ENCODE measurements at regions not wholly inside any gene's neighbourhood (a gene's known extent, or its start where the extent isn't known, plus 50 kb on each side); places are given as distances from the start of the nearest gene placed in this dataset.

DNA sequence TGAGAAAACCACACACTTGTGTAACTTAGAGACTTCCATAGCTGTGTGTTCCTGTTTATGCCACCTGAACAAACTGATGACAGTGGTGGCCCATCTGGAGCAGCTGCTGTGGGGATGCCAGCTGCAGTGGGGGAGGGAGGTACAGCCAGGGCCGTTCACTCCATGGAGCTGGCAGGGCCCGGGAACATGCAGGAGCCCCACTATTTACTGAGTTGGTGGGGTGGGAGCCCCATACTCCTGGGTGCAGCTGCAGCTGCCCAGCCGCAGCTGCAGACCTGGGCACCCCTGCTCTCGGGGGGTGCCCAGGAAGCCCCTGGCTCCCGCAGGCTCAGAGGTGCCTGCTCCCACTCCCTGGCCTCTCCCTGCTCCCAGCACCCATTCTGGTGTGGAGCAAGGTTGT, 398.6 kb upstream of the RASGEF1B start:
- no peak overlapping the region for H3K4me3 ChIP-seq (ENCODE audit: low read depth, low read length)
- in situ Hi-C loops (cut with HindIII; ENCODE audit: low sequenced_read_pairs), result no loop called here
- TF ChIP-seq, protein P1, sequence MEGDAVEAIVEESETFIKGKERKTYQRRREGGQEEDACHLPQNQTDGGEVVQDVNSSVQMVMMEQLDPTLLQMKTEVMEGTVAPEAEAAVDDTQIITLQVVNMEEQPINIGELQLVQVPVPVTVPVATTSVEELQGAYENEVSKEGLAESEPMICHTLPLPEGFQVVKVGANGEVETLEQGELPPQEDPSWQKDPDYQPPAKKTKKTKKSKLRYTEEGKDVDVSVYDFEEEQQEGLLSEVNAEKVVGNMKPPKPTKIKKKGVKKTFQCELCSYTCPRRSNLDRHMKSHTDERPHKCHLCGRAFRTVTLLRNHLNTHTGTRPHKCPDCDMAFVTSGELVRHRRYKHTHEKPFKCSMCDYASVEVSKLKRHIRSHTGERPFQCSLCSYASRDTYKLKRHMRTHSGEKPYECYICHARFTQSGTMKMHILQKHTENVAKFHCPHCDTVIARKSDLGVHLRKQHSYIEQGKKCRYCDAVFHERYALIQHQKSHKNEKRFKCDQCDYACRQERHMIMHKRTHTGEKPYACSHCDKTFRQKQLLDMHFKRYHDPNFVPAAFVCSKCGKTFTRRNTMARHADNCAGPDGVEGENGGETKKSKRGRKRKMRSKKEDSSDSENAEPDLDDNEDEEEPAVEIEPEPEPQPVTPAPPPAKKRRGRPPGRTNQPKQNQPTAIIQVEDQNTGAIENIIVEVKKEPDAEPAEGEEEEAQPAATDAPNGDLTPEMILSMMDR (IDR thresholded peaks at IDR 0.05; ENCODE audit: low read depth, low read length, missing control alignments), result no peak
- DNase-seq (ENCODE audit: low read depth), result no peak

DNA sequence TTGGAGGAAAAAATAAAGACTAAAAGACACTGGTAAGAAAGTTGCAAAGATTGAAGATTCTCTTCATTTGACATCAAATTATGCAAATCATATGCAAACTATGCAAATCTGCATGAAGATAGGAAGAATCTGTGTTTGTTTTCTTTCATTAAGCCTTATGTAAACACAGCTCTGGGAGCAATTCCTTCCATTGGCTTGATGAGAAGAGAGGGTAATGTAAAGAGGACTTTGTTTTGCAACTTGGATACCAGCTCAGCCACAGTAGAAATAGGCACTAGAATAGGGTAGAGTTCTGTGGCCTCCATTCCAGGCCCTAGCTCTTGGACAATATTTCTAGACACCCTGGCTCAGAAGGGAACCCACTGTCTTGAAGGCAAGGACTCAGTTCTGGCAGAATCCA, 388.4 kb upstream of the RASGEF1B start:
- in situ Hi-C loops (cut with HindIII; ENCODE audit: low sequenced_read_pairs), result no loop called here
- TF ChIP-seq, protein P1 (IDR thresholded peaks at IDR 0.05; ENCODE audit: low read depth, low read length, missing control alignments), result no peak
- DNase-seq (ENCODE audit: low read depth), result no peak

DNA sequence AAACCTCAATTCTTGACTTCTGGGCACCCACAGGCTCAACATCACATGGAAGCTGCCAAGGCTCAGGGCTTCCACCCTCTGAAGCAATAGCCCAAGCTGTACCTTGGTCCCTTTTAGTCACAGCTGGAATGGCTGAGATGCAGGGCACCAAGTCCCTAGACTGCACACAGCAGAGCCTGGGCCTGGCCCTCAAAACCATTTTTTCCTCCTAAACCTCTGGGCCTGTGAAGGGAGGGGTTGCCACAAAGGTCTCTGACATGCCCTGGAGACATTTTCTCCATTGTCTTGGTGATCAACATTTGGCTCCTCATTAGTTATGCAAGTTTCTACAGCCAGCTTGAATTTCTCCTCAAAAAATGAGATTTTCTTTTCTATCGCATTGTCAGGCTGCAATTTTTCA, 382.7 kb upstream of the RASGEF1B start:
- in situ Hi-C loops (cut with HindIII; ENCODE audit: low sequenced_read_pairs), result no loop called here
- TF ChIP-seq, protein P1 (IDR thresholded peaks at IDR 0.05; ENCODE audit: low read depth, low read length, missing control alignments), result no peak
- no peak for DNase-seq (ENCODE audit: low read depth)
- H3K4me3 ChIP-seq (ENCODE audit: low read depth, low read length), result no peak overlapping the region

More for the DNA sequence above, 388.4 kb upstream of the RASGEF1B start:
- no peak overlapping the region for H3K4me3 ChIP-seq (ENCODE audit: low read depth, low read length)

DNA sequence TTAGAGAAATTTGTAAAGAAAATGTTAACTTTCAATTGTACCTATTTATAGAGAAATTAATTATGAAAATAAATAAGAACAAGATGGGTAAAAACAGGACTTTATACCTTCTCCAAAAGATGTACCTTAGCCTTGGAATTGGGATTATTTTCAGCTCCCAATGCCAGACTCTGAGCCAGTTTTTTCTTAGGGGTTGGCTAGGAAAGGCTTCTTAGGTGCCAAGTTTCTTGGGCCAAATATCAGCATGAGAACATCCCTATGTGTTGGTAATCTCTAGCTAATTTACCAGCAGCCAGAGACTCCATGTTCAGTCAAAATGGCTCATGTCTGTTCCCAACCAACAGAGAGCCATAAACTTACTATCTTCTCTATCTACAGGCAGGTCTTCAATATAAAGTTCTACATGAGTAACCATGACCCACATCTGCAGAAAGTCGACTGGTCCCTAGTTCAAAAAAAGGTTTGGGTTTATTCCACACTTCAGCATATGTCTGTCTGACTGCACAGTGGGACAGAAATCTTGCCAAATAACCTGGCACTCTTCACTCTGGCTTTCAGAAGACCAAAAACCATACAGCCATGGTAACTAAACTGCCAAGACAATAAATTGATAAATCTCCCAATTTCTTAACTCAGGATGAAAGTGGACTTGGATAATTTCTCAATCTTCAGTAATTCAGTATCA, 380.5 kb upstream of the RASGEF1B start:
- TF ChIP-seq, protein P1 (IDR thresholded peaks at IDR 0.05; ENCODE audit: low read depth, low read length, missing control alignments), result no peak
- in situ Hi-C loops (cut with HindIII; ENCODE audit: low sequenced_read_pairs), result no loop called here
- no peak for DNase-seq (ENCODE audit: low read depth)
- no peak overlapping the region for H3K4me3 ChIP-seq (ENCODE audit: low read depth, low read length)

DNA sequence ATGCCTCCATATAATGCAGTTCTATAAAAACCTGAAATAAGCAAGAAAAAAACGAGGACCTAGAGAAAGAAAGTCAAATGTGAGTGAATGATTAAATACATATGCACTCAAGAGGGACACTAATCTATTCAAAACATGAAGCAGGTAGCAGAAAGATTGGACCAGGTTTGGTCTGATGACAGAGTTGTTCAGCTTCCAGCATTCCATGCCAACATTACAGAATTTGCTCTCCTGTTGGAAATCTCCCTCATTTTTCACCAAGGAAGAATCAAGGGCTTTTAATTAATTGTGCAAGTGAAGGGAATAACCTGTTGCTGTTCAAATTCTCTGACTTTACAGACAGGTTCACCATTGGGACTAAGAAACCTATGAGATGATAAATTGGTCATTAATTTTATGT, 379.0 kb upstream of the RASGEF1B start:
- in situ Hi-C loops (cut with HindIII; ENCODE audit: low sequenced_read_pairs), result no loop called here
- TF ChIP-seq, protein P1 (IDR thresholded peaks at IDR 0.05; ENCODE audit: low read depth, low read length, missing control alignments), result no peak
- no peak for DNase-seq (ENCODE audit: low read depth)
- no peak overlapping the region for H3K4me3 ChIP-seq (ENCODE audit: low read depth, low read length)

DNA sequence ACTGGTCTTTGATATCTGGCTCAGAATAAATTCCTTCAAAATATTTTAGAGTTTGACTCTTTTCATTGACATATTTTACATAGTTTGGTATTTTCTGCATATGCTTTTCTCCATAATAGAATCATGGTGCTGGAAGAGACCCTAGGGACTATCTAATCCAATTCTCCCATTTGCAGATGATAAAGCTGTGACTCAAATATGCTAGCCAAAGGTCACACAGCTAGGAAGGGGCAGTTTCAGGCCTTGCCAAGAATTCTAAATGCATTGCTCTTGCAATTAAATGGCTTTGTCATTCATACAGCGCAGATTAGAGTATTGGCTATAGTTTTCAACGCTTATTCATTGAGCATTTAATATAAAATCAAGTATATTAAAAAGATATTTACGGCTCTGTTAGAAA, 374.1 kb upstream of the RASGEF1B start:
- H3K4me3 ChIP-seq (ENCODE audit: low read depth, low read length), result no peak overlapping the region
- in situ Hi-C loops (cut with HindIII; ENCODE audit: low sequenced_read_pairs), result no loop called here
- TF ChIP-seq, protein P1 (IDR thresholded peaks at IDR 0.05; ENCODE audit: low read depth, low read length, missing control alignments), result no peak
- DNase-seq (ENCODE audit: low read depth), result no peak
